ENCODE measurements at regions not wholly inside any gene's neighbourhood (a gene's known extent, or its start where the extent isn't known, plus 50 kb on each side); places are given as distances from the start of the nearest gene placed in this dataset.

- H3K9me3 Mint-ChIP-seq, result no peaks in the 10 kb centered on the region
- DNase-seq, result no peak
- peaks cover 34% of the 10 kb centered on the region for H3K4me1 Mint-ChIP-seq (ENCODE audit: low read depth)
- no peak for TF ChIP-seq CTCF (IDR thresholded peaks at IDR 0.05)
- no peak overlapping the region for H3K27ac Mint-ChIP-seq
- H3K36me3 Mint-ChIP-seq (ENCODE audit: low read depth), result no peaks in the 10 kb centered on the region
- H3K27me3 Mint-ChIP-seq (ENCODE audit: insufficient read depth), result peaks cover 1% of the 10 kb centered on the region
- H3K4me3 Mint-ChIP-seq, result no peak overlapping the region
These were observed 129.3 kb upstream of the BET1 start for GRCh38 chr7:94133460-94133859.

DNA sequence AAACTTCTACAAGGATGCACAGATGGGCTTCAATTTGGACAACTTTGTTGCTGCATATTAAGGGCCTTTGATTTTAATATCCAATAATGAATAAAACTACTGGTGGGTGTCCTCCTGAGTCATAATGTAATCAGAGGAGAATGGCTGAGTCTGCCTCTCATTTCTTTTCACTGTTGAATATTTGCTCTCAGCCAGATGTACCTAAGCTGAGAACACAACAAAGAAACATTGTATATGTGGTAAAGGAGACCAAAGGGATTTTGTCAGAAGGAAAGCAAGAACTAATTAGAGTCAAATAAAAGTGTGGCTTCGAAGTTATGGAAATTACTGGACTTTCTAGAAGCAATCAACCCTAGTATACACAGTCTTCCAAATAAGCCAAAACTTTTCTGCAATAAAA is 131.0 kb upstream of the BET1 start:
- peaks cover 19% of the 10 kb centered on the region for H3K4me1 Mint-ChIP-seq (ENCODE audit: low read depth)
- no peak overlapping the region for H3K27ac Mint-ChIP-seq
- no peak for DNase-seq
- no peaks in the 10 kb centered on the region for H3K9me3 Mint-ChIP-seq
- no peaks in the 10 kb centered on the region for H3K36me3 Mint-ChIP-seq (ENCODE audit: low read depth)
- TF ChIP-seq CTCF (IDR thresholded peaks at IDR 0.05), result no peak
- H3K4me3 Mint-ChIP-seq, result no peak overlapping the region
- H3K27me3 Mint-ChIP-seq (ENCODE audit: insufficient read depth), result peaks cover 1% of the 10 kb centered on the region

GRCh38 chr7:94142281-94142680 is 138.1 kb upstream of the BET1 start:
- peaks cover 1% of the 10 kb centered on the region; the same call in 1 of the 2 replicates for H3K27me3 Mint-ChIP-seq (ENCODE audit: insufficient read depth)
- no peaks in the 10 kb centered on the region for H3K9me3 Mint-ChIP-seq
- no peak overlapping the region for H3K27ac Mint-ChIP-seq
- H3K36me3 Mint-ChIP-seq (ENCODE audit: low read depth), result no peaks in the 10 kb centered on the region
- H3K4me1 Mint-ChIP-seq (ENCODE audit: low read depth), result peaks cover 45% of the 10 kb centered on the region
- TF ChIP-seq CTCF (IDR thresholded peaks at IDR 0.05), result no peak
- DNase-seq, result no peak
- H3K4me3 Mint-ChIP-seq, result no peak overlapping the region

DNA sequence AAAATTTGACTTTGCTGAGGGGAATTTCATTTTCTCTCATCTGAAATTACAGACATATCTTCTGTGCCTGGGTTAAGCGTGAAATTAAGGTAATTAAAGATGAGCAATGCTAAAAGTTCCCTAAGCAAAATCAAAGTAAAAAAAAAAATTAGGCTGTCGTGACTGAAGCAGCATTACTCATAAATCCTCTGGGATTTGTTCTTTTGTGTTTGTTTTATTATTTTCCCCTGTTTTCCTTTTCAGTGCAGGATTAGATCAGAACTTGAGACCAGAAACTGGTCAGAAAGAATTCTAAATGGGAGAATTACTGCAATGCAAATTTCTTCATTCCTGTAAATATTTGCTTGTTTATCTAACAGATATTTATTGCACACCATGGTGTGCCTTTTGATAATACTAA is 141.4 kb upstream of the BET1 start:
- H3K4me1 Mint-ChIP-seq (ENCODE audit: low read depth), result peaks cover 60% of the 10 kb centered on the region
- no peaks in the 10 kb centered on the region for H3K27me3 Mint-ChIP-seq (ENCODE audit: insufficient read depth)
- TF ChIP-seq CTCF (IDR thresholded peaks at IDR 0.05), result no peak
- H3K36me3 Mint-ChIP-seq (ENCODE audit: low read depth), result no peaks in the 10 kb centered on the region
- DNase-seq, result peak; percentile 11
- H3K9me3 Mint-ChIP-seq, result no peaks in the 10 kb centered on the region
- peak overlapping the region; percentile 31; the same call in 1 of the 2 replicates for H3K4me3 Mint-ChIP-seq
- H3K27ac Mint-ChIP-seq, result peak overlapping the region; percentile 52

DNA sequence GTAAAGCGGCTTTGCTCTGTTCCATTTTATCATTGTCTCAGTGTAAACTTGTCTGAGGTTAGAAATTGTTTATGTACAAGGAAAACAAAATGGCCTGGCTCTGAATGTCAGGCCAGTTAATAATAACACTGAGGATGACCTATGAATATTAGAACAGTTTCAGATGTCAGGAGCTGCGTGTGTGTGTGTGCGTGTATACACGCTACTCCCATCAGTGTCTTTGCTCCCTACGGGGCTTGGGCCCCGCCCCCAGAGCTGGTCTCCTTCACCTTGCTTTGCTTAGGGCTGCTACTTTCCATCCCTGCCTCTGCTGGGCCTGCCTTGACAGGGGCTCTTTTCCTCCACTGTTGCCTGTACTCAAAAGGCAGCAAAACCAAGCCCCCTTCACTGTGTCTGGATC is 142.3 kb upstream of the BET1 start:
- Mint-ChIP-seq H3K4me3 (peak overlapping the region; percentile 31; the same call in 1 of the 2 replicates), H3K27ac (peak overlapping the region; percentile 52; the same call in 1 of the 2 replicates), H3K27me3 (ENCODE audit: insufficient read depth) (no peaks in the 10 kb centered on the region), H3K4me1 (ENCODE audit: low read depth) (peaks cover 63% of the 10 kb centered on the region), H3K36me3 (ENCODE audit: low read depth) (no peaks in the 10 kb centered on the region), H3K9me3 (no peaks in the 10 kb centered on the region)
- DNase-seq, result no peak
- no peak for TF ChIP-seq CTCF (IDR thresholded peaks at IDR 0.05)
